ENCODE measurements at regions not wholly inside any gene's neighbourhood (a gene's known extent, or its start where the extent isn't known, plus 50 kb on each side); places are given as distances from the start of the nearest gene placed in this dataset. TPM values are rescaled to one million over a fixed set of nuclear protein-coding genes. Genes with fewer than 3 reads are reported as not detected.

DNA sequence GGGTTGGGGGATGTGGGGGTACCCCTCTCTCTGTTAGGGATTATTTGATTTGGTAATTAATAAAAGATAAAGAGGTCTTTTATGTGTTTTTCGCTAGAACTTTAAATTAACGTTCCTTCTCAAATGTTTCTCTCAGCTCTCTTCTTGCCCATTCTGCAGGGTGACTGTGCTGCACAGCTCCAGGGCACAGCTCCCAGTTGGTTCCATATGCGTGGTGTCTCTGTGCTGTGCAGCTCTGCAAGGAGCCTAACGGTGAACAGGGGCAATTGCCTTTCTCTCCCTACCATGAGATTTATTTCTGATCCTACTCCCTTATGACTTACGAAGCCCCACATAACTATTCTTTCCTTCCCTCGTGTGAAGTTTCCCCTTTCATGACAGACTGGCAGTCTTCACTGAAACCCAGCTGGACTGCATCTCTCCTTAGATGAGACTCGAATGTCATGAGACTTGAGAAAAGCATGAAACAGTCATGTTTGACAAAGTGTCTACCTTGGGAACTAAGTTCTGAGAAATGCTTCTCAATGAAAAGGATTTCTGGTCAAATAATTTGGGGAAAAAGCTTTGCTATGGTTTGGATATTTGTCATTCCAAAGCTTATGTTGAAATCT, 50.2 kb upstream of the SPRY1 start (continued):
- TF ChIP-seq, protein P1, sequence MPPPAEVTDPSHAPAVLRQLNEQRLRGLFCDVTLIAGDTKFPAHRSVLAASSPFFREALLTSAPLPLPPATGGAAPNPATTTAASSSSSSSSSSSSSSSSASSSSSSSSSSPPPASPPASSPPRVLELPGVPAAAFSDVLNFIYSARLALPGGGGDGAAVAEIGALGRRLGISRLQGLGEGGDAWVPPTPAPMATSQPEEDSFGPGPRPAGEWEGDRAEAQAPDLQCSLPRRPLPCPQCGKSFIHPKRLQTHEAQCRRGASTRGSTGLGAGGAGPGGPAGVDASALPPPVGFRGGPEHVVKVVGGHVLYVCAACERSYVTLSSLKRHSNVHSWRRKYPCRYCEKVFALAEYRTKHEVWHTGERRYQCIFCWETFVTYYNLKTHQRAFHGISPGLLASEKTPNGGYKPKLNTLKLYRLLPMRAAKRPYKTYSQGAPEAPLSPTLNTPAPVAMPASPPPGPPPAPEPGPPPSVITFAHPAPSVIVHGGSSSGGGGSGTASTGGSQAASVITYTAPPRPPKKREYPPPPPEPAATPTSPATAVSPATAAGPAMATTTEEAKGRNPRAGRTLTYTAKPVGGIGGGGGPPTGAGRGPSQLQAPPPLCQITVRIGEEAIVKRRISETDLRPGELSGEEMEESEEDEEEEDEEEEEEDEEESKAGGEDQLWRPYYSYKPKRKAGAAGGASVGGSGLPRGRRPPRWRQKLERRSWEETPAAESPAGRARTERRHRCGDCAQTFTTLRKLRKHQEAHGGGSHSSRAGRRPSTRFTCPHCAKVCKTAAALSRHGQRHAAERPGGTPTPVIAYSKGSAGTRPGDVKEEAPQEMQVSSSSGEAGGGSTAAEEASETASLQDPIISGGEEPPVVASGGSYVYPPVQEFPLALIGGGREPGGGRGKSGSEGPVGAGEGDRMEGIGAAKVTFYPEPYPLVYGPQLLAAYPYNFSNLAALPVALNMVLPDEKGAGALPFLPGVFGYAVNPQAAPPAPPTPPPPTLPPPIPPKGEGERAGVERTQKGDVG (CRISPR knock-in tag; IDR thresholded peaks at IDR 0.05), result no peak
- TF ChIP-seq EP300 (IDR thresholded peaks at IDR 0.05; ENCODE audit: borderline replicate concordance in 1 of 2, control insufficient read depth in 1 of 2, low read depth in 2 of 2, low read length in 2 of 2) (no peak), CBX5 (IDR thresholded peaks at IDR 0.05; ENCODE audit: low read depth) (no peak)
- TF ChIP-seq, protein P2, sequence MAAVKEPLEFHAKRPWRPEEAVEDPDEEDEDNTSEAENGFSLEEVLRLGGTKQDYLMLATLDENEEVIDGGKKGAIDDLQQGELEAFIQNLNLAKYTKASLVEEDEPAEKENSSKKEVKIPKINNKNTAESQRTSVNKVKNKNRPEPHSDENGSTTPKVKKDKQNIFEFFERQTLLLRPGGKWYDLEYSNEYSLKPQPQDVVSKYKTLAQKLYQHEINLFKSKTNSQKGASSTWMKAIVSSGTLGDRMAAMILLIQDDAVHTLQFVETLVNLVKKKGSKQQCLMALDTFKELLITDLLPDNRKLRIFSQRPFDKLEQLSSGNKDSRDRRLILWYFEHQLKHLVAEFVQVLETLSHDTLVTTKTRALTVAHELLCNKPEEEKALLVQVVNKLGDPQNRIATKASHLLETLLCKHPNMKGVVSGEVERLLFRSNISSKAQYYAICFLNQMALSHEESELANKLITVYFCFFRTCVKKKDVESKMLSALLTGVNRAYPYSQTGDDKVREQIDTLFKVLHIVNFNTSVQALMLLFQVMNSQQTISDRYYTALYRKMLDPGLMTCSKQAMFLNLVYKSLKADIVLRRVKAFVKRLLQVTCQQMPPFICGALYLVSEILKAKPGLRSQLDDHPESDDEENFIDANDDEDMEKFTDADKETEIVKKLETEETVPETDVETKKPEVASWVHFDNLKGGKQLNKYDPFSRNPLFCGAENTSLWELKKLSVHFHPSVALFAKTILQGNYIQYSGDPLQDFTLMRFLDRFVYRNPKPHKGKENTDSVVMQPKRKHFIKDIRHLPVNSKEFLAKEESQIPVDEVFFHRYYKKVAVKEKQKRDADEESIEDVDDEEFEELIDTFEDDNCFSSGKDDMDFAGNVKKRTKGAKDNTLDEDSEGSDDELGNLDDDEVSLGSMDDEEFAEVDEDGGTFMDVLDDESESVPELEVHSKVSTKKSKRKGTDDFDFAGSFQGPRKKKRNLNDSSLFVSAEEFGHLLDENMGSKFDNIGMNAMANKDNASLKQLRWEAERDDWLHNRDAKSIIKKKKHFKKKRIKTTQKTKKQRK (IDR thresholded peaks at IDR 0.05; ENCODE audit: low read depth, low read length), result no peak
- TF ChIP-seq, protein P3, sequence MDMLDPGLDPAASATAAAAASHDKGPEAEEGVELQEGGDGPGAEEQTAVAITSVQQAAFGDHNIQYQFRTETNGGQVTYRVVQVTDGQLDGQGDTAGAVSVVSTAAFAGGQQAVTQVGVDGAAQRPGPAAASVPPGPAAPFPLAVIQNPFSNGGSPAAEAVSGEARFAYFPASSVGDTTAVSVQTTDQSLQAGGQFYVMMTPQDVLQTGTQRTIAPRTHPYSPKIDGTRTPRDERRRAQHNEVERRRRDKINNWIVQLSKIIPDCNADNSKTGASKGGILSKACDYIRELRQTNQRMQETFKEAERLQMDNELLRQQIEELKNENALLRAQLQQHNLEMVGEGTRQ (IDR thresholded peaks at IDR 0.05; ENCODE audit: borderline replicate concordance, low read depth, low read length), result no peak

Small RNA genes lying in the stretch of these regions (small RNA-seq; reads per million reads assigned to genes)
- gene AC026402.1, result not detected
